H9 (cell line): ENCODE measurements at regions not wholly inside any gene's neighbourhood (a gene's known extent, or its start where the extent isn't known, plus 50 kb on each side); places are given as distances from the start of the nearest gene placed in this dataset.

Experiments used
- DNase-seq: peaks from one replicate; pipeline ENCODE4 v3.0.0-alpha.2; 2017
- H2AFZ ChIP-seq: one replicate; pipeline ENCODE4 v1.6.1; 2013; ENCODE audit warnings: mild to moderate bottlenecking, low read length, control low read depth, moderate library complexity
- H2AK5ac ChIP-seq: 2 replicates; pipeline ENCODE4 v1.6.1; 2013; ENCODE audit warnings: low read length, control low read depth, mixed read lengths; ENCODE audit not compliant: insufficient read length
- H2BK120ac ChIP-seq: one replicate; pipeline ENCODE4 v1.6.1; 2013; ENCODE audit warnings: low read depth, mild to moderate bottlenecking, low read length, control low read depth, inconsistent platforms; ENCODE audit not compliant: poor library complexity, severe bottlenecking
- H2BK12ac ChIP-seq: 2 replicates; pipeline ENCODE4 v1.6.1; 2013; ENCODE audit warnings: low read length, control low read depth, mixed read lengths, low read depth; ENCODE audit not compliant: insufficient read length
- H2BK15ac ChIP-seq: 2 replicates; pipeline ENCODE4 v1.6.1; 2013; ENCODE audit warnings: low read depth, low read length, control low read depth
- H2BK20ac ChIP-seq: one replicate; pipeline ENCODE4 v1.6.1; 2013; ENCODE audit warnings: low read depth, mild to moderate bottlenecking, low read length, control low read depth, inconsistent platforms; ENCODE audit not compliant: poor library complexity, severe bottlenecking
- H2BK5ac ChIP-seq: 2 replicates; pipeline ENCODE4 v1.6.1; 2013; ENCODE audit warnings: low read length, control low read depth, mixed read lengths; ENCODE audit not compliant: insufficient read length
- H3K14ac ChIP-seq: 2 replicates; pipeline ENCODE4 v1.6.1; 2013; ENCODE audit warnings: low read length, control low read depth; ENCODE audit not compliant: insufficient read depth
- H3K18ac ChIP-seq: 2 replicates; pipeline ENCODE4 v1.6.1; 2013; ENCODE audit warnings: low read depth, mild to moderate bottlenecking, mixed read lengths, low read length, control low read depth; ENCODE audit not compliant: insufficient read length
- H3K23ac ChIP-seq: 2 replicates; pipeline ENCODE4 v1.6.1; 2013; ENCODE audit warnings: low read length, control low read depth, mixed read lengths, low read depth; ENCODE audit not compliant: insufficient read length
- H3K23me2 ChIP-seq: 2 replicates; pipeline ENCODE4 v1.6.1; 2013; ENCODE audit warnings: low read depth, mild to moderate bottlenecking, mixed read lengths, low read length, control low read depth; ENCODE audit not compliant: insufficient read length, poor library complexity, severe bottlenecking
- H3K27ac ChIP-seq: 2 replicates; pipeline ENCODE4 v1.5.1; 2013; ENCODE audit warnings: low read length, control low read depth, mixed read lengths, low read depth; ENCODE audit not compliant: insufficient read length
- H3K27me3 ChIP-seq: 2 replicates; pipeline ENCODE4 v1.6.1; 2013; ENCODE audit warnings: low read length, control low read depth, inconsistent platforms; ENCODE audit not compliant: insufficient read depth
- H3K4ac ChIP-seq: 2 replicates; pipeline ENCODE4 v1.6.1; 2013; ENCODE audit warnings: low read depth, mild to moderate bottlenecking, control low read depth, inconsistent platforms, low read length, moderate library complexity
- H3K4me1 ChIP-seq: 2 replicates; pipeline ENCODE4 v1.6.1; 2013; ENCODE audit warnings: low read length, control low read depth, inconsistent platforms; ENCODE audit not compliant: insufficient read depth
- H3K4me2 ChIP-seq: 2 replicates; pipeline ENCODE4 v1.6.1; 2013; ENCODE audit warnings: low read length, control low read depth, mixed read lengths; ENCODE audit not compliant: insufficient read length, insufficient read depth
- H3K56ac ChIP-seq: 2 replicates; pipeline ENCODE4 v1.6.1; 2013; ENCODE audit warnings: low read depth, mild to moderate bottlenecking, mixed read lengths, low read length, control low read depth; ENCODE audit not compliant: insufficient read length
- H3K79me1 ChIP-seq: 2 replicates; pipeline ENCODE4 v1.6.1; 2013; ENCODE audit warnings: low read depth, mild to moderate bottlenecking, moderate library complexity, low read length, control low read depth, inconsistent platforms; ENCODE audit not compliant: insufficient read depth, poor library complexity, severe bottlenecking
- H3K79me2 ChIP-seq: 2 replicates; pipeline ENCODE4 v1.6.1; 2013; ENCODE audit warnings: low read length, control low read depth, inconsistent platforms; ENCODE audit not compliant: insufficient read depth
- H3K9ac ChIP-seq: 2 replicates; pipeline ENCODE4 v1.6.1; 2013; ENCODE audit warnings: low read length, control low read depth, mixed read lengths; ENCODE audit not compliant: insufficient read length; ENCODE audit errors: extremely low read depth
- H3K9me3 ChIP-seq: one replicate; pipeline ENCODE4 v1.6.1; 2013; ENCODE audit warnings: low read depth, low read length, inconsistent platforms; ENCODE audit not compliant: control insufficient read depth
- H3T11ph ChIP-seq: one replicate; pipeline ENCODE4 v1.6.1; 2013; ENCODE audit warnings: mild to moderate bottlenecking, low read length, control low read depth, inconsistent platforms
- H4K20me1 ChIP-seq: one replicate; pipeline ENCODE4 v1.6.1; 2013; ENCODE audit not compliant: control insufficient read depth, insufficient read length, insufficient read depth
- H4K5ac ChIP-seq: 2 replicates; pipeline ENCODE4 v1.6.1; 2013; ENCODE audit warnings: low read depth, mild to moderate bottlenecking, mixed read lengths, low read length, control low read depth; ENCODE audit not compliant: insufficient read length
- H4K8ac ChIP-seq: replicated peaks from 2 replicates; pipeline ENCODE4 v1.6.1; 2013; ENCODE audit warnings: low read length, control low read depth, mixed read lengths, low read depth; ENCODE audit not compliant: insufficient read length
- H4K91ac ChIP-seq: 2 replicates; pipeline ENCODE4 v1.6.1; 2013; ENCODE audit warnings: low read depth, mild to moderate bottlenecking, moderate library complexity, mixed read lengths, low read length, control low read depth; ENCODE audit not compliant: insufficient read length
- H3K27ac Mint-ChIP-seq, 3 experiments: 2 replicates in 2 of 3; 3 replicates in 1 of 3; pipeline ENCODE4 v1.8.0; 2020 to 2021; ENCODE audit warnings: mixed read lengths in 3 of 3, mild to moderate bottlenecking in 1 of 3, moderate library complexity in 1 of 3
- H3K27me3 Mint-ChIP-seq: 2 replicates; pipeline ENCODE4 v1.8.0; 2021; ENCODE audit warnings: low read depth, mild to moderate bottlenecking, moderate library complexity, mixed read lengths
- H3K36me3 Mint-ChIP-seq, 3 experiments: 2 replicates in 2 of 3; 3 replicates in 1 of 3; pipeline ENCODE4 v1.8.0; 2020 to 2021; ENCODE audit warnings: low read depth in 3 of 3, mixed read lengths in 3 of 3; ENCODE audit not compliant: insufficient read depth in 1 of 3
- H3K4me1 Mint-ChIP-seq, 2 experiments: 2 replicates each; pipeline ENCODE4 v1.8.0; 2020; ENCODE audit warnings: mixed read lengths in 2 of 2
- H3K4me3 Mint-ChIP-seq, 2 experiments: 2 replicates in 1 of 2; 3 replicates in 1 of 2; pipeline ENCODE4 v1.8.0; 2020 to 2021; ENCODE audit warnings: mild to moderate bottlenecking in 2 of 2, mixed read lengths in 2 of 2, moderate library complexity in 1 of 2
- H3K9me3 Mint-ChIP-seq, 2 experiments: 2 replicates in 1 of 2; 3 replicates in 1 of 2; pipeline ENCODE4 v1.8.0; 2020; ENCODE audit warnings: mild to moderate bottlenecking in 2 of 2, mixed read lengths in 2 of 2, moderate library complexity in 1 of 2
- WGBS: extraction: QIAGEN DNeasy Blood & Tissue Kit; methylation state at CpG from one replicate; pipeline ENCODE4 v1.1.7; 2013; ENCODE audit warnings: missing lambda C conversion rate, low lambda C conversion rate, mixed read lengths; ENCODE audit not compliant: insufficient read length; ENCODE audit errors: extremely low coverage; 5-methylcytosine and 5-hydroxymethylcytosine counted together
- TF ChIP-seq, protein P1 (sequence below): fragments of 200-600 bp; sonication (generic); conservative IDR thresholded peaks from 3 replicates; pipeline ENCODE4 v1.8.0; 2021; ENCODE audit warnings: antibody characterized with exemption, mild to moderate bottlenecking

GRCh38 chr3:118228151-118228550 lies 806.5 kb downstream of the IGSF11 start:
- Histone ChIP-seq H3K27me3 (no peaks in the 10 kb centered on the region), H2BK20ac (no peak overlapping the region), H4K8ac (no peak overlapping the region), H2AFZ (no peak overlapping the region), H3K14ac (no peak overlapping the region), H2AK5ac (no peak overlapping the region), H3K4me1 (no peaks in the 10 kb centered on the region), H4K91ac (no peak overlapping the region), H3K4me2 (no peak overlapping the region), H3T11ph (no peak overlapping the region), H3K18ac (no peak overlapping the region), H3K23me2 (no peaks in the 10 kb centered on the region), H3K79me1 (no peaks in the 10 kb centered on the region), H3K9ac (no peak overlapping the region), H3K79me2 (no peaks in the 10 kb centered on the region), H3K56ac (no peak overlapping the region), H4K5ac (no peak overlapping the region), H2BK15ac (no peak overlapping the region), H3K27ac (no peak overlapping the region), H3K23ac (no peak overlapping the region), H2BK5ac (no peak overlapping the region), H2BK120ac (no peak overlapping the region), H3K9me3 (no peaks in the 10 kb centered on the region), H4K20me1 (peaks cover 2% of the 10 kb centered on the region), H3K4ac (no peak overlapping the region), H2BK12ac (no peak overlapping the region)
- no CpG with 5 or more reads among the region's 1 CpG for WGBS
- H3K4me1 Mint-ChIP-seq, result no peaks in the 10 kb centered on the region
- TF ChIP-seq, protein P1, sequence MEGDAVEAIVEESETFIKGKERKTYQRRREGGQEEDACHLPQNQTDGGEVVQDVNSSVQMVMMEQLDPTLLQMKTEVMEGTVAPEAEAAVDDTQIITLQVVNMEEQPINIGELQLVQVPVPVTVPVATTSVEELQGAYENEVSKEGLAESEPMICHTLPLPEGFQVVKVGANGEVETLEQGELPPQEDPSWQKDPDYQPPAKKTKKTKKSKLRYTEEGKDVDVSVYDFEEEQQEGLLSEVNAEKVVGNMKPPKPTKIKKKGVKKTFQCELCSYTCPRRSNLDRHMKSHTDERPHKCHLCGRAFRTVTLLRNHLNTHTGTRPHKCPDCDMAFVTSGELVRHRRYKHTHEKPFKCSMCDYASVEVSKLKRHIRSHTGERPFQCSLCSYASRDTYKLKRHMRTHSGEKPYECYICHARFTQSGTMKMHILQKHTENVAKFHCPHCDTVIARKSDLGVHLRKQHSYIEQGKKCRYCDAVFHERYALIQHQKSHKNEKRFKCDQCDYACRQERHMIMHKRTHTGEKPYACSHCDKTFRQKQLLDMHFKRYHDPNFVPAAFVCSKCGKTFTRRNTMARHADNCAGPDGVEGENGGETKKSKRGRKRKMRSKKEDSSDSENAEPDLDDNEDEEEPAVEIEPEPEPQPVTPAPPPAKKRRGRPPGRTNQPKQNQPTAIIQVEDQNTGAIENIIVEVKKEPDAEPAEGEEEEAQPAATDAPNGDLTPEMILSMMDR, result no peak
- no peak for DNase-seq
- H3K27ac Mint-ChIP-seq, result no peak overlapping the region
- no peaks in the 10 kb centered on the region for H3K27me3 Mint-ChIP-seq
- H3K4me3 Mint-ChIP-seq, result no peak overlapping the region
- no peaks in the 10 kb centered on the region for H3K9me3 Mint-ChIP-seq
- H3K36me3 Mint-ChIP-seq, result no peaks in the 10 kb centered on the region
